ENCODE measurements at regions not wholly inside any gene's neighbourhood (a gene's known extent, or its start where the extent isn't known, plus 50 kb on each side); places are given as distances from the start of the nearest gene placed in this dataset.

- TF ChIP-seq ATF3 (IDR thresholded peaks at IDR 0.05) (no peak), SP1 (IDR thresholded peaks at IDR 0.05; ENCODE audit: low read depth) (no peak), EZH2phosphoT487 (IDR thresholded peaks at IDR 0.05; ENCODE audit: borderline replicate concordance) (no peak), EZH2 (IDR thresholded peaks at IDR 0.05) (no peak)
Observed at GRCh38 chr3:168570404-168571155, 474.9 kb upstream of the GOLIM4 start (continued).

GRCh38 chr3:168558728-168559411 lies 463.1 kb upstream of the GOLIM4 start:
- ChIA-PET RAD21 (ENCODE audit: low non-redundant PET in 1 of 2, low total read pairs in 2 of 2, uncharacterized antibody in 2 of 2, unreplicated experiment in 2 of 2) (no interaction called here), POLR2A (no interaction called here), CTCF (interaction anchor here (1.2 kb wide), 1 partner anchor 11 kb away, joined by 3 read pairs; no protein-coding TSS in a partner anchor)
- no peaks in the 10 kb centered on the region for H3K27me3 ChIP-seq (ENCODE audit: insufficient read depth, low read length)
- H4K20me1 ChIP-seq (ENCODE audit: insufficient read depth) = no peaks in the 10 kb centered on the region
- no peak overlapping the region for H2AFZ ChIP-seq (ENCODE audit: low read depth, low read length, poor library complexity, severe bottlenecking)
- no peaks in the 10 kb centered on the region for H3K9me3 ChIP-seq (ENCODE audit: control insufficient read depth in 1 of 2, insufficient read depth in 1 of 2, low read depth in 1 of 2, low read length in 2 of 2)
- no TSS peak for BruUV-seq (replicated peaks)
- no peaks in the 10 kb centered on the region for H3K36me3 ChIP-seq (ENCODE audit: control insufficient read depth in 1 of 2, insufficient read depth in 2 of 2, low read length in 2 of 2)
- H3K79me2 ChIP-seq (ENCODE audit: insufficient read depth, low read length) = no peaks in the 10 kb centered on the region
- ATAC-seq (no peak), DNase-seq (ENCODE audit: low read depth, low spot score) (no peak)
- no peaks in the 10 kb centered on the region for H3K4me1 ChIP-seq (ENCODE audit: control insufficient read depth in 1 of 2, insufficient read depth in 2 of 2, low read length in 2 of 2)
- TF ChIP-seq EZH2phosphoT487 (IDR thresholded peaks at IDR 0.05; ENCODE audit: borderline replicate concordance) = no peak
- no peak for TF ChIP-seq ATF3 (IDR thresholded peaks at IDR 0.05)
- no peak for TF ChIP-seq EGR1 (IDR thresholded peaks at IDR 0.05; ENCODE audit: low read depth)
- TF ChIP-seq SIN3A (IDR thresholded peaks at IDR 0.05; ENCODE audit: low read depth) = no peak
- TF ChIP-seq ZFX (IDR thresholded peaks at IDR 0.05) = no peak
- TF ChIP-seq POLR2AphosphoS5 (IDR thresholded peaks at IDR 0.05; ENCODE audit: low read depth, low read length) = no peak
- TF ChIP-seq TCF7L2 (IDR thresholded peaks at IDR 0.05; ENCODE audit: borderline replicate concordance, extremely low read depth, insufficient read depth, insufficient read length) = no peak
- no peak for TF ChIP-seq POLR2A (IDR thresholded peaks at IDR 0.05; ENCODE audit: borderline replicate concordance, extremely low read depth, insufficient read depth, insufficient read length)
- TF ChIP-seq CBX3 (IDR thresholded peaks at IDR 0.05; ENCODE audit: low read depth) = no peak
- no peak for TF ChIP-seq JUND (IDR thresholded peaks at IDR 0.05)
- no peak overlapping the region for H3K4me2 ChIP-seq (ENCODE audit: low read length)
- intact Hi-C loops (cut with micrococcal nuclease) = no loop called here
- H3K9me2 ChIP-seq (ENCODE audit: insufficient read depth) = no peaks in the 10 kb centered on the region
- H3K4me3 ChIP-seq (replicated peaks in 1 of 2; ENCODE audit: low read depth in 1 of 2, low read length in 2 of 2) = no peak overlapping the region
- no peak overlapping the region for H3K27ac ChIP-seq (ENCODE audit: low read depth, low read length)
- H3K9ac ChIP-seq (ENCODE audit: low read length) = no peak overlapping the region
